AG09319 (cell line): ENCODE measurements at regions not wholly inside any gene's neighbourhood (a gene's known extent, or its start where the extent isn't known, plus 50 kb on each side); places are given as distances from the start of the nearest gene placed in this dataset.

Experiments
- DNase-seq: peaks from one replicate; pipeline ENCODE4 v3.0.0-alpha.2; 2010; ENCODE audit warnings: low read depth; ENCODE audit errors: extremely low read depth
- TF ChIP-seq, protein P1 (sequence below): IDR thresholded peaks from 2 replicates; pipeline ENCODE4 v1.5.1; 2011; ENCODE audit warnings: low read depth, mild to moderate bottlenecking, inconsistent platforms, low read length, moderate library complexity

DNA sequence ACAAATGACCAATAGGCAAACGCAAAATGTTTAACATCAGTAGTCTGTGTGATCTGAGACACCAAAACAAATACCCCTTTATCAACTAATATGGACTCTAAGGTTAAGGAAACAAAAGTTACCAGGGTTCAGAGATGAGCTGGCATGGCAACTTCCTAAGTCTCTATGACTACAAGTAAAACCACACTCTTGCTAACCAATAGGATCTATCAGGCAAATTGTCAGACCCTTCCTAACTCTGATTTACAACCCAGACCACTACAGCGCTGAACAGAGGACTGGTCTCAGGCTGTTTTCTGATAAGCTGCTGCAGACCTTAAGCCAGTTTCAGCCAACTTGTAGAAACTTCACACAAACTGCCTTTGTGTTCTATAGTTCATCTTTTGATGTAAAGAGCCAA lies 608.0 kb downstream of the TLL1 start:
- no peak for DNase-seq
- TF ChIP-seq, protein P1, sequence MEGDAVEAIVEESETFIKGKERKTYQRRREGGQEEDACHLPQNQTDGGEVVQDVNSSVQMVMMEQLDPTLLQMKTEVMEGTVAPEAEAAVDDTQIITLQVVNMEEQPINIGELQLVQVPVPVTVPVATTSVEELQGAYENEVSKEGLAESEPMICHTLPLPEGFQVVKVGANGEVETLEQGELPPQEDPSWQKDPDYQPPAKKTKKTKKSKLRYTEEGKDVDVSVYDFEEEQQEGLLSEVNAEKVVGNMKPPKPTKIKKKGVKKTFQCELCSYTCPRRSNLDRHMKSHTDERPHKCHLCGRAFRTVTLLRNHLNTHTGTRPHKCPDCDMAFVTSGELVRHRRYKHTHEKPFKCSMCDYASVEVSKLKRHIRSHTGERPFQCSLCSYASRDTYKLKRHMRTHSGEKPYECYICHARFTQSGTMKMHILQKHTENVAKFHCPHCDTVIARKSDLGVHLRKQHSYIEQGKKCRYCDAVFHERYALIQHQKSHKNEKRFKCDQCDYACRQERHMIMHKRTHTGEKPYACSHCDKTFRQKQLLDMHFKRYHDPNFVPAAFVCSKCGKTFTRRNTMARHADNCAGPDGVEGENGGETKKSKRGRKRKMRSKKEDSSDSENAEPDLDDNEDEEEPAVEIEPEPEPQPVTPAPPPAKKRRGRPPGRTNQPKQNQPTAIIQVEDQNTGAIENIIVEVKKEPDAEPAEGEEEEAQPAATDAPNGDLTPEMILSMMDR, result no peak

DNA sequence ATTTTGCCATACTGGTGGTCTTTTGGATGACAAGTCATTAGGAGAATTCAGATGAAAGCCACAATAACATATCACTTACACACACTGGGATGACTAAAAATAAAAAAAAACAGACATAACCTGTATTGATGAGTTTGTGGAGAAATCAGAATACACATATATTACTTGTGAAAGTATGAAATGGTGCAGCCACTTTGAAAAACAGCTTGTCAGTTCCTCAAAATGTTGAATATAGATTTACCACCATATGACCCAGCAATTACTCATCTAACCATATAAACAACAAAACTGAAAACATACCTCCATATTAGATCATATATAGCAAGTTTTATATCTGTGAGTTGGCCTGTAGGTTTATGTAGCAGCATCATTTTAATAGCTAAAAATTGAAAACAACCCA lies 608.7 kb downstream of the TLL1 start:
- TF ChIP-seq, protein P1, result no peak
- DNase-seq, result no peak

DNA sequence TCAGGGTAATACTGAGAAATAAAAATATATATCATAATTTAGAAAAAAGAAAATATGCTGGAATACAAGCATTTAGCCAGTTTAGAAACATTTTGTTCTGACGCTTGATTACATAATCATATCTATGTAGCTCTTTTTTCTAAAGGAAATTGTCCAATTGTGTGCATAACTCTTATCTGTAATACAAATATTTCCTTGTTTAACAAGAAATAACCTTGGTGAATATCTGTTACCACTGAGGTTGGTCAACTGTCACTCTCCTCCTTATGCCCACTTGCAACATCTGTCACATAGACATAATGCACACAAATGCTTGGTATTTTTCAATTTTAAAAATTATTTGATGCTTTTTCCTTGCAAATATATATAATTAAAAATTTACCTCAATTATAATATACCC lies 609.7 kb downstream of the TLL1 start:
- no peak for DNase-seq
- TF ChIP-seq, protein P1, result no peak

DNA sequence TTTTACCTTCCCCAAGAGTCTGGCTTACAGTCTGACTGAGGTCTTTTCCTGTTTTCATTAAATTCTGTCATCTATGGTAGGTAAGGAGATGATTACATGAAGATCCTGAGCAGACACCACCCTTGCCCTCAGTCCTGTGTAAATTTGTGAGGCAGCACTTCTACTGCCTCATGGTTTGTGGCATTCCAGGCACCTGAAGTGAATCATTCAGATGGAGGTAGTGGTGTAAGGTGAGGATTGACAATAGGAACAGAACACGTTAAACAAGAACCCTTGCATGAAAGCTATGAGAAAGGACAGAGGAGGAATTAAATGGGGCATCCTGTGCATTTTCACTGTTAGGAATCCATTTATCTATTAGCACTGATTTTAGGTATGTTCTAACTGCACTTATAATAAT lies 618.6 kb downstream of the TLL1 start:
- TF ChIP-seq, protein P1, result no peak
- DNase-seq, result no peak

DNA sequence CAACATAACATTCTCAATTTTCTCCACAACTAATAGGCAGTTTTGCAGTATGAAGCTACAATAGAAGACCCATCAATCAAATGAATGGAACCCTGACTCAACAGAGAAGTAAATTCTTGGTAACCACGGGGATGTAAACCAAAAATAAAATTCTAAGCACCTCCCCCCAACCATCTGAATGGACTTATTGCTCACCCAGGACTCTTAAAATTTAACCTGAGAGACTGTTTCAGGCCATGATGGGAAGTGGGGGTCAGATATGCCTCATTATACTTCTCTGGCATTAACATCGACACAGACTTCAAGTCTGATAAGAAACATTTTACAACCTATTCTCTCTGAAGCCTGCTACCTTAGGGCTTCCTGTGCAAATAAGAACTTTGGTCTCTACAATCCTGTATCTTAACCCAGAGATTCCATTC lies 620.9 kb downstream of the TLL1 start:
- TF ChIP-seq, protein P1, result no peak
- DNase-seq, result no peak

DNA sequence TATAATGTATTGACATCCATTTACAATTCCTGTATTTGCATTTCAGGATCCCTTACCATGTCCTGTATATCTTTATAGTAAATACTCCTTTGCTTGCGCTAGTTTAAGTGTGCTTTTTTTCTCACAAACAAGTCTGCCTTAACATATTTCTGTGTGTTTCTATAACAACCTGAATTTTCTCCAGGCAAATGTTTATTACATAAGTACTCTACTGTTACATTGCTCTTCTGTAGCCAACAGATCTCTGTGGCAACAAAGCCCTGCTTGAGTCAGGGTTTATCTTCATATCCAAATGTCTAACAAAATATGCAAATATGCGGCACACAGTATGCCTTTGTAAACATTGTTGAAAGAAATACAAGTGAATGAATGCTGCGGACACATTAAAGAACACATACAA lies 625.5 kb downstream of the TLL1 start:
- TF ChIP-seq, protein P1, result no peak

DNA sequence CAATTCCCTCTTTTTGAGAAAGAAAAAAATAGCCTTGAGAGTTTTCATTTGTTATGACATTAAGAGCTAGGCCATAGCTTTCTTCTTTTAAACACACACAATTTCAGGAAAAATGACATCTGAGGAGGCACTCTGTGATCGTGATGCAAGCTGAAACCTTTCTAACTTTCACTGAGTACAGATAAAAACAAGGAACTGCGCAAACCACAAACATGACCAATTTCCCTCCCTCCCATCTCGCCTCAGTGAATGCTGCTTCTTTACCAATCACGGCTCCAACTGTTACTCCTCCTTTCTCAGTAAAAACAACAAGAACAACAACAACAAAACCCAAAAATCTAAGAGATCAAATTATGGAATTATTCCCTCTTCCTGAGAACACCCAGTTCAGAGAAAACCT lies 626.8 kb downstream of the TLL1 start:
- TF ChIP-seq, protein P1, result no peak
- no peak for DNase-seq

More for the DNA sequence above, 625.5 kb downstream of the TLL1 start:
- DNase-seq, result no peak
